Astrocyte of the spinal cord (primary cell): ENCODE measurements at regions not wholly inside any gene's neighbourhood (a gene's known extent, or its start where the extent isn't known, plus 50 kb on each side); places are given as distances from the start of the nearest gene placed in this dataset.
A peak's percentile ranks its signal among the peaks of the same experiment; 100 is the strongest.

Source experiments
- DNase-seq: peaks from one replicate; pipeline ENCODE4 v3.0.0; 2011; ENCODE audit warnings: low read depth, low spot score
- H3K4me3 ChIP-seq: 2 replicates; pipeline ENCODE4 v1.5.1; 2011; ENCODE audit warnings: low read depth, mild to moderate bottlenecking, low read length, moderate library complexity
- in situ Hi-C: cut with HindIII; loops from 2 replicates; pipeline ENCODE4 v1.10.0; 2017; ENCODE audit warnings: low sequenced_read_pairs
- TF ChIP-seq, protein P1 (sequence below): IDR thresholded peaks from 2 replicates; pipeline ENCODE4 v1.5.1; 2012; ENCODE audit warnings: low read depth, mild to moderate bottlenecking, low read length, inconsistent platforms

DNA sequence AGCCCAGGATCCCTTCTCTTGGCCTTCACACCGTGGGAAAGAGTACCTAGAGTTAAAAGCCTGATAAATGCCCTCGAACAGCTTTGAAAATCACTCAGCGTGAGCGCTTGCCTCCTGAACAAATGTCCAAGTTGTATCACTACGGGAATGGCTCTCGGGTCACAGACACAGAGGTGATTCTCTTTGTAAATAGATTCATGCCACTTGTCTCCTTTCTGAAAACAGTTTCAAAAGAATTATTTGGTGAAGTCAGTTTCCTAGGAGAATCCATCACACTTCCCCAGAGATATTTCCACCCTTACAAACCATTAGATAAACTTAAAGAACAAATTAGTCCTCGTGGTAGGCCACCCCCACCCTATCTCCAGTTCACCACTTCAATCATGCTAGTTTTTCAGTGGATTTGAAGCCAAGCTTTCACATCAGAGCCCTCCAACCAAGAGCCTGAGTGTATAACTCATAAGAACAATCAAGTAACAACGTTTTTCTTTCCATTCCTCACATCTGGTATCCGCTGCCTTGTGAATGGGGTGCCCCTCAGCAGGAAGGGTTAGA, 132.9 kb downstream of the SLC30A10 start:
- DNase-seq, result no peak
- H3K4me3 ChIP-seq, result no peak overlapping the region
- TF ChIP-seq, protein P1, sequence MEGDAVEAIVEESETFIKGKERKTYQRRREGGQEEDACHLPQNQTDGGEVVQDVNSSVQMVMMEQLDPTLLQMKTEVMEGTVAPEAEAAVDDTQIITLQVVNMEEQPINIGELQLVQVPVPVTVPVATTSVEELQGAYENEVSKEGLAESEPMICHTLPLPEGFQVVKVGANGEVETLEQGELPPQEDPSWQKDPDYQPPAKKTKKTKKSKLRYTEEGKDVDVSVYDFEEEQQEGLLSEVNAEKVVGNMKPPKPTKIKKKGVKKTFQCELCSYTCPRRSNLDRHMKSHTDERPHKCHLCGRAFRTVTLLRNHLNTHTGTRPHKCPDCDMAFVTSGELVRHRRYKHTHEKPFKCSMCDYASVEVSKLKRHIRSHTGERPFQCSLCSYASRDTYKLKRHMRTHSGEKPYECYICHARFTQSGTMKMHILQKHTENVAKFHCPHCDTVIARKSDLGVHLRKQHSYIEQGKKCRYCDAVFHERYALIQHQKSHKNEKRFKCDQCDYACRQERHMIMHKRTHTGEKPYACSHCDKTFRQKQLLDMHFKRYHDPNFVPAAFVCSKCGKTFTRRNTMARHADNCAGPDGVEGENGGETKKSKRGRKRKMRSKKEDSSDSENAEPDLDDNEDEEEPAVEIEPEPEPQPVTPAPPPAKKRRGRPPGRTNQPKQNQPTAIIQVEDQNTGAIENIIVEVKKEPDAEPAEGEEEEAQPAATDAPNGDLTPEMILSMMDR, result no peak
- in situ Hi-C loops, result no loop called here

DNA sequence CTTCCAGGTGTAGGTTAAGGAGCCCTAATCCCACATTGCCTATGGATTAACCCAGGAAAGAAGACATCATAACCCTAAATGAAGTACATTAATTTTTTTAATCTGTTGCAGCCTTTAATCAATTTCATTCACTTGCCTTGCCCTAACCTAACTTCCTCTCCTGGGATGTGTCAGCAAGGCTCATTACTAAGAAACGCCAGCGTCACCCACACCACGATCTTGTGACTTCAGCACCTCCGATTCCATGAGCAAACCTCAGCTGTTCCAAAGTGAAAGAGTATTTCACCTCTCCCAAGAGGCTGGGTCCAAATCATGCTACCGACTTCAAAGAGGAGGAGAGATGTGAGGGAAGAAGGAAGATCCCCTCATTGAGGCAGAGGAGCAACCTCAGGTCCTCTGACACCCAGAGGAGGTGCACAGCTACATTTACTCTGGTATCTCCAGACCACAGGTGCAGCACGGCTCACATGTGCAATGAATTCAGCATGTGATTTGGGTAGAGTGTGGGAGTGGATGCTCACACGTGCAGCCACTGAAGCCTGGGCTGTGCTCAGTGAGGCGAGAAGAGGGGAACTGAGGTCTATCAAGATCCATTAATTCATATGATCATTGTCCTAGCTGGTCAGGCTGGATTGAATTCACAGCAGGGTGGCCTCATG, 134.1 kb downstream of the SLC30A10 start:
- TF ChIP-seq, protein P1, result no peak
- in situ Hi-C loops, result no loop called here
- no peak overlapping the region for H3K4me3 ChIP-seq
- no peak for DNase-seq

DNA sequence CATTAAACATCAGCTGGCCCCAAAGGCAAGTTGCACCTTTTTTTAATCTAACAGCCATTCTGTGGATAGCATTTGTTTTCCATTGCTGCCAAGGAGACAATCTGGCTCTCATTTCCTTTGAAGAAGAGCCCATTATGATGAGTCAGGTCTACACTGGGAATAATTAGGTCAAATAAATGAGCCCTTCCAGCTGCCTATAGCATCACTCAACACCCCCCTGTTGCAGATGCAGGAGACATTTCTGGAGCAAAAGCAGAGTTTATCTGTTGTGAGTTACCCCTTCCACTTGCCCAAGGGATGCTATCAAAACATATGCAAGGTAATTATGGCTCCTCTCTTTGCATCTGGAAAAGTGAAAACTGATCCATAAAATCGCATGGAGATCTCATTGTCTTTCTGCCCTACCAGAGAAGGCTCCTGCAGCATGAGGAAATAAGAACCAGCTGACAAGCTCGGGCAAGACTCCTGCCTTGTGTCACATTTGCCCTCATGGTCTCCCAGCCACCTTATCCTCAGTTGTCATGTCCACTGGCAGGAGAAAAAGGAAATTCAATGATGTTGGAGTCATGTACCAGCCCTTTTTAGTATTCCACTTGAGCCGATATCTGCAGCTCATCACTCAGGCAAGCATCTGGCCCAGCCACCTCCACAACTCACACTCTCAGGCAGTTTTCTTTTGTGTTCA, 135.9 kb downstream of the SLC30A10 start:
- TF ChIP-seq, protein P1, result no peak
- in situ Hi-C loops, result no loop called here
- H3K4me3 ChIP-seq, result no peak overlapping the region
- DNase-seq, result peak; percentile 87

DNA sequence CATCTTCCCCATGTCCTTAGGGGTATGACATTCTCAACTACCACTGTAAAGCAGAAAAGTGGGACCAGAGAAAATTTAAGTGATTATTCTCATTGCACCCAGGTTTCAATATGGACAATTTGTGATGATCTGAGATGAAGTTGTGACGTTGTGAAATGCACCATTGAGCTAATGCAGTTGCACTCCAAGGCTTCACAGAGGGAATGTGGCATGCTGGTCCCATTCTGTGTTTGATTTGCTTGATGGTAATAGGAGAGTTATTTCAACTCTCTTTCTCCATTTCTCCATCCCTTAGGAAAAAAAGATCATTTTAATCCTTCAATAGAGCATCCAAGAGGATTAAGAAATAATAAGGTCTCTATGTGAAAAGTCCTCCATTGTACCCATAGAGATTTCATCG, 136.6 kb downstream of the SLC30A10 start:
- TF ChIP-seq, protein P1, result no peak
- H3K4me3 ChIP-seq, result no peak overlapping the region
- in situ Hi-C loops, result no loop called here
- DNase-seq, result no peak

DNA sequence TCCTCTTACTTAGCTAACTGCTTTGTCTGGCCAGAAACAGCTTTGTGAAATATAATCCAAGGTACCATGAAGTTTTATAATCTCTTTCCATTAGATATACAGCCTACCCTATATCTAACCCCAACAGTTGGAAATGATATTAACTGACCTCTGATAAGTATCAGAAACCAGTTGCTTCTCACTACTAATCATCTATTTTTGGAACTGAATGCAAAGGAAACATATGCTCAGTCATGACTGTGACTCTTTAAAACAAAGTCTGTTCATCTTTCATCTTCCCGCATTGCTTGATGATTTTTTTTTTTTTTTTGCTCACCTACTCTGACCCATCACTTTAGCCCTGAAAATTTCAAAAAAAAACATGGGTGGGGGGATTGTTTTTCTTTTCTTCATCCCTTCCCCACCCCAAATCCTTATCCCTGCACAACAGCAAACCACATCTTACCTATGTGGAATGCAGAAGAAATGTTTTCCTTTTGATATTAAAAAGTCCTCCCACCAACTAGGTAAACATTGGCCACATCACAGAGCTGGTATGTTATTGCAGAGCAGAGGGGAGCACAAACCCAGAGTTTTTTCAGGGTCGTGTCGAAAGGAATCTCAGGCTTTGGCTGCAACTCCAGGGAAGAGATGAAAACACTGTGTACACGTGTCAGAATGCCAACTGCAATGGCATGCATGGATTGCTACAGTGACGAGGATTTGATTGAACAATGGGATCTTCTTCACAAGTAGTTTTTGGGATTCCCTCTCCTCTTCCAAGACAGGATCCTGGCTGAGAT, 137.3 kb downstream of the SLC30A10 start:
- in situ Hi-C loops, result no loop called here

DNA sequence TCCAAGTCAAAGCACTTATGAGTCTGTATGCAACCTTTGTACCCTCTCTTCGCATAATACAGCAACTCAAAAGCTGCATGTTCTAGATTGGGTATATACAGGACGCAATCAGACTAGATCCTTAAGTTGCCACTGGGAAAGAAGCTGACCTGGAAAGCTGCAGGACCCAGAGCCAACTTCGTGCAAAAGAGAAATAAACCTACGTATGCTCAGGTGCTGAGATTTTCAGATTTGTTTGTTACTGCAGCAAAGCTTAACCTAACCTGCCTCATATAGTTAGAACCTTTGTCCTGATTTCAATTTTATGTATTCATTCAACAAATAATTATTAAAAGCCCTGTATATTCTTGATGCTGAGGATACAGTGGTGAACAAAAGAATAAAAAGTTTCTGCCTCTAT, 139.7 kb downstream of the SLC30A10 start:
- no peak overlapping the region for H3K4me3 ChIP-seq
- no peak for DNase-seq
- TF ChIP-seq, protein P1, result no peak
- in situ Hi-C loops, result no loop called here

More for the DNA sequence above, 137.3 kb downstream of the SLC30A10 start:
- TF ChIP-seq, protein P1, result no peak
- DNase-seq, result peak; percentile 82
- H3K4me3 ChIP-seq, result no peak overlapping the region
